NT2/D1 (cell line): ENCODE measurements at regions not wholly inside any gene's neighbourhood (a gene's known extent, or its start where the extent isn't known, plus 50 kb on each side); places are given as distances from the start of the nearest gene placed in this dataset.

Source experiments
- SUZ12 ChIP-seq: IDR thresholded peaks from 2 replicates; pipeline ENCODE4 v1.6.1; 2011; ENCODE audit not compliant: insufficient read length, insufficient read depth; ENCODE audit errors: extremely low read depth
- YY1 ChIP-seq: IDR thresholded peaks from 2 replicates; pipeline ENCODE4 v1.6.1; 2011; ENCODE audit not compliant: insufficient read length, insufficient read depth
- ZNF274 ChIP-seq: IDR thresholded peaks from 2 replicates; pipeline ENCODE4 v1.6.1; 2011; ENCODE audit warnings: mild to moderate bottlenecking, low read depth, low read length

DNA sequence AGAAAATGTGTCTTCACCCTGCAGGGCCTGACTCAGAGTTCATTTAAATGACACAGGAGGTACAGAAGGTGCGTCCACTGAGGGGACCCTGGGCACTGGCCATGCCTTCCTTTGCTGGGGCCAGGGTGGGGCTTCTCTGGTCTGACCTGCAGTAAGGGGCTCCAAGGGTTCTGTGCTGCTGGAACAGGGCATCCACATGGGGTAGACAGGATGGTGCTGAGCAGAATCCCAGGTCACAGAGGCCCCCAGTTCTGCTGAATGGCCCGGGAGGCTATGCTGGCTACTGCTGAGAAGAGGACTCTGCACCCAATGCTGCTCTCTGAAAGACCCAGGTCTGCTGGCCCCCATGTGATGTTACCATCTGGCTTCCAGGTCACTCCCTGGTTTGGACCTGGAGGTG is 150.4 kb upstream of the GGTLC1 start:
- TF ChIP-seq ZNF274 (no peak), SUZ12 (no peak), YY1 (no peak)
